ENCODE measurements at regions not wholly inside any gene's neighbourhood (a gene's known extent, or its start where the extent isn't known, plus 50 kb on each side); places are given as distances from the start of the nearest gene placed in this dataset.

GRCh38 chr10:94084344-94084743 lies 90.6 kb downstream of the PLCE1 start:
- no peak for DNase-seq
- in situ Hi-C loops (cut with HindIII; ENCODE audit: low pct_ligation_motif_present, low pct_unique_long_range_greater_than_20kb, low sequenced_read_pairs), result no loop called here

GRCh38 chr10:94085288-94085687 lies 91.6 kb downstream of the PLCE1 start:
- in situ Hi-C loops (cut with HindIII; ENCODE audit: low pct_ligation_motif_present, low pct_unique_long_range_greater_than_20kb, low sequenced_read_pairs), result no loop called here
- no peak for DNase-seq

- in situ Hi-C loops (cut with HindIII; ENCODE audit: low pct_ligation_motif_present, low pct_unique_long_range_greater_than_20kb, low sequenced_read_pairs), result no loop called here
- DNase-seq, result no peak
These were observed 92.2 kb downstream of the PLCE1 start for GRCh38 chr10:94085766-94086437.

GRCh38 chr10:94088926-94089381 lies 95.2 kb downstream of the PLCE1 start:
- no peak for DNase-seq
- in situ Hi-C loops (cut with HindIII; ENCODE audit: low pct_ligation_motif_present, low pct_unique_long_range_greater_than_20kb, low sequenced_read_pairs), result no loop called here

GRCh38 chr10:94091649-94092048 lies 97.9 kb downstream of the PLCE1 start:
- no peak for DNase-seq
- in situ Hi-C loops (cut with HindIII; ENCODE audit: low pct_ligation_motif_present, low pct_unique_long_range_greater_than_20kb, low sequenced_read_pairs), result no loop called here

- in situ Hi-C loops (cut with HindIII; ENCODE audit: low pct_ligation_motif_present, low pct_unique_long_range_greater_than_20kb, low sequenced_read_pairs), result no loop called here
- no peak for DNase-seq
These were observed 99.1 kb downstream of the PLCE1 start for GRCh38 chr10:94092848-94093247.

- in situ Hi-C loops (cut with HindIII; ENCODE audit: low pct_ligation_motif_present, low pct_unique_long_range_greater_than_20kb, low sequenced_read_pairs), result no loop called here
- DNase-seq, result no peak
These were observed 99.7 kb downstream of the PLCE1 start for GRCh38 chr10:94093286-94093905.

- in situ Hi-C loops (cut with HindIII; ENCODE audit: low pct_ligation_motif_present, low pct_unique_long_range_greater_than_20kb, low sequenced_read_pairs), result no loop called here
- no peak for DNase-seq
These were observed 100.8 kb downstream of the PLCE1 start for GRCh38 chr10:94094540-94094939.

- in situ Hi-C loops (cut with HindIII; ENCODE audit: low pct_ligation_motif_present, low pct_unique_long_range_greater_than_20kb, low sequenced_read_pairs), result no loop called here
- no peak for DNase-seq
These were observed 103.9 kb downstream of the PLCE1 start for GRCh38 chr10:94097656-94098055.

- no peak for DNase-seq
- in situ Hi-C loops (cut with HindIII; ENCODE audit: low pct_ligation_motif_present, low pct_unique_long_range_greater_than_20kb, low sequenced_read_pairs), result no loop called here
These were observed 105.2 kb downstream of the PLCE1 start for GRCh38 chr10:94098896-94099295.

- no peak for DNase-seq
- in situ Hi-C loops (cut with HindIII; ENCODE audit: low pct_ligation_motif_present, low pct_unique_long_range_greater_than_20kb, low sequenced_read_pairs), result no loop called here
These were observed 108.2 kb downstream of the PLCE1 start for GRCh38 chr10:94101894-94102293.

GRCh38 chr10:94102436-94102835 lies 108.7 kb downstream of the PLCE1 start:
- no peak for DNase-seq
- in situ Hi-C loops (cut with HindIII; ENCODE audit: low pct_ligation_motif_present, low pct_unique_long_range_greater_than_20kb, low sequenced_read_pairs), result no loop called here

- in situ Hi-C loops (cut with HindIII; ENCODE audit: low pct_ligation_motif_present, low pct_unique_long_range_greater_than_20kb, low sequenced_read_pairs), result no loop called here
- DNase-seq, result no peak
These were observed 109.5 kb downstream of the PLCE1 start for GRCh38 chr10:94103192-94103591.

- in situ Hi-C loops (cut with HindIII; ENCODE audit: low pct_ligation_motif_present, low pct_unique_long_range_greater_than_20kb, low sequenced_read_pairs), result no loop called here
- no peak for DNase-seq
These were observed 110.1 kb downstream of the PLCE1 start for GRCh38 chr10:94103801-94104221.

GRCh38 chr10:94104316-94105000 lies 110.7 kb downstream of the PLCE1 start:
- DNase-seq, result no peak
- in situ Hi-C loops (cut with HindIII; ENCODE audit: low pct_ligation_motif_present, low pct_unique_long_range_greater_than_20kb, low sequenced_read_pairs), result no loop called here

GRCh38 chr10:94105226-94105625 lies 111.5 kb downstream of the PLCE1 start:
- DNase-seq, result no peak
- in situ Hi-C loops (cut with HindIII; ENCODE audit: low pct_ligation_motif_present, low pct_unique_long_range_greater_than_20kb, low sequenced_read_pairs), result no loop called here

GRCh38 chr10:94107191-94107590 lies 113.5 kb downstream of the PLCE1 start:
- DNase-seq, result no peak
- in situ Hi-C loops (cut with HindIII; ENCODE audit: low pct_ligation_motif_present, low pct_unique_long_range_greater_than_20kb, low sequenced_read_pairs), result no loop called here

- peak; percentile 8 for DNase-seq
- in situ Hi-C loops (cut with HindIII; ENCODE audit: low pct_ligation_motif_present, low pct_unique_long_range_greater_than_20kb, low sequenced_read_pairs), result no loop called here
These were observed 114.5 kb downstream of the PLCE1 start for GRCh38 chr10:94108200-94108599.

- no peak for DNase-seq
- in situ Hi-C loops (cut with HindIII; ENCODE audit: low pct_ligation_motif_present, low pct_unique_long_range_greater_than_20kb, low sequenced_read_pairs), result no loop called here
These were observed 117.6 kb downstream of the PLCE1 start for GRCh38 chr10:94111367-94111766.

GRCh38 chr10:94112321-94112720 lies 118.6 kb downstream of the PLCE1 start:
- no peak for DNase-seq
- in situ Hi-C loops (cut with HindIII; ENCODE audit: low pct_ligation_motif_present, low pct_unique_long_range_greater_than_20kb, low sequenced_read_pairs), result no loop called here
